ENCODE measurements at regions not wholly inside any gene's neighbourhood (a gene's known extent, or its start where the extent isn't known, plus 50 kb on each side); places are given as distances from the start of the nearest gene placed in this dataset.
"Not testable (repeated sequence)": the region's sequence is repeated elsewhere in the genome, so short reads cannot be mapped to it uniquely, and the experiment has no call there.

GRCh38 chr14:43296061-43296460 is 1211.0 kb downstream of the FSCB start:
- H3K9ac ChIP-seq; H3F3A ChIP-seq (replicated peaks; ENCODE audit: insufficient read depth); POLR2A ChIA-PET; H3K4me2 ChIP-seq; H4K20me1 ChIP-seq (ENCODE audit: insufficient read depth); CTCF ChIA-PET; H3K27ac ChIP-seq (ENCODE audit: low read depth in 2 of 2, low read length in 1 of 2); H2AFZ ChIP-seq (ENCODE audit: low read depth); H3K4me1 ChIP-seq (ENCODE audit: control insufficient read depth in 1 of 2, insufficient read depth in 2 of 2, low read depth in 1 of 2, low read length in 1 of 2); DNase-seq; H3K36me3 ChIP-seq (replicated peaks in 1 of 2; ENCODE audit: control insufficient read depth in 1 of 2, insufficient read depth in 2 of 2, low read length in 1 of 2); H3K9me2 ChIP-seq; H3K9me3 ChIP-seq; H3K79me2 ChIP-seq (ENCODE audit: insufficient read depth); H3K27me3 ChIP-seq (ENCODE audit: insufficient read depth); H3K4me3 ChIP-seq (ENCODE audit: low read depth in 2 of 2, low read length in 1 of 2): not testable (repeated sequence)
- WGBS (ENCODE audit: low lambda C conversion rate), result 11% methylated on average over 2 of the region's 4 CpGs

- Histone ChIP-seq H3K4me3 (ENCODE audit: low read depth in 2 of 2, low read length in 1 of 2) (no peak overlapping the region), H3K36me3 (replicated peaks in 1 of 2; ENCODE audit: control insufficient read depth in 1 of 2, insufficient read depth in 2 of 2, low read length in 1 of 2) (no peaks in the 10 kb centered on the region), H3K27me3 (ENCODE audit: insufficient read depth) (no peaks in the 10 kb centered on the region), H3K9ac (no peak overlapping the region), H2AFZ (ENCODE audit: low read depth) (no peak overlapping the region), H3F3A (replicated peaks; ENCODE audit: insufficient read depth) (no peaks in the 10 kb centered on the region), H3K4me2 (no peak overlapping the region), H3K4me1 (ENCODE audit: control insufficient read depth in 1 of 2, insufficient read depth in 2 of 2, low read depth in 1 of 2, low read length in 1 of 2) (no peaks in the 10 kb centered on the region), H3K9me2 (no peaks in the 10 kb centered on the region), H3K9me3 (no peaks in the 10 kb centered on the region), H4K20me1 (ENCODE audit: insufficient read depth) (no peaks in the 10 kb centered on the region), H3K27ac (ENCODE audit: low read depth in 2 of 2, low read length in 1 of 2) (no peak overlapping the region), H3K79me2 (ENCODE audit: insufficient read depth) (no peaks in the 10 kb centered on the region)
- ChIA-PET POLR2A (no interaction called here), CTCF (no interaction called here)
- TF ChIP-seq POLR2AphosphoS5 (IDR thresholded peaks at IDR 0.05; ENCODE audit: low read depth, low read length), result no peak
- no peak for TF ChIP-seq RAD21 (IDR thresholded peaks at IDR 0.05; ENCODE audit: low read length)
- TF ChIP-seq REST (IDR thresholded peaks at IDR 0.05; ENCODE audit: low read depth, low read length), result no peak
- no peak for TF ChIP-seq RCOR1 (IDR thresholded peaks at IDR 0.05; ENCODE audit: low read length)
- no peak for TF ChIP-seq FOSL2 (IDR thresholded peaks at IDR 0.05; ENCODE audit: borderline replicate concordance, low read depth)
- TF ChIP-seq EZH2phosphoT487 (IDR thresholded peaks at IDR 0.05; ENCODE audit: borderline replicate concordance, low read depth), result no peak
- TF ChIP-seq USF2 (IDR thresholded peaks at IDR 0.05; ENCODE audit: borderline replicate concordance, low read depth, low read length), result no peak
- TF ChIP-seq ZBTB33 (IDR thresholded peaks at IDR 0.05; ENCODE audit: borderline replicate concordance, low read depth), result no peak
- no peak for TF ChIP-seq SMC3 (IDR thresholded peaks at IDR 0.05; ENCODE audit: low read depth, low read length)
- TF ChIP-seq IRF3 (IDR thresholded peaks at IDR 0.05; ENCODE audit: low read depth, low read length), result no peak
- TF ChIP-seq GATA2 (CRISPR knock-in tag; IDR thresholded peaks at IDR 0.05), result no peak
- TF ChIP-seq PBX3 (IDR thresholded peaks at IDR 0.05), result no peak
- no peak for TF ChIP-seq FOXJ3 (CRISPR knock-in tag; IDR thresholded peaks at IDR 0.05)
- no peak for TF ChIP-seq RXRA (IDR thresholded peaks at IDR 0.05; ENCODE audit: borderline replicate concordance, low read depth)
- TF ChIP-seq FOXM1 (IDR thresholded peaks at IDR 0.05; ENCODE audit: low read depth), result no peak
- TF ChIP-seq USF1 (IDR thresholded peaks at IDR 0.05; ENCODE audit: borderline replicate concordance, low read depth), result no peak
- no peak for DNase-seq
Measured at GRCh38 chr14:43285575-43285974, 1221.5 kb downstream of the FSCB start.

All from SK-N-SH (cell line).